ENCODE measurements at regions not wholly inside any gene's neighbourhood (a gene's known extent, or its start where the extent isn't known, plus 50 kb on each side); places are given as distances from the start of the nearest gene placed in this dataset.
"Not testable (repeated sequence)": the region's sequence is repeated elsewhere in the genome, so short reads cannot be mapped to it uniquely, and the experiment has no call there.

DNA sequence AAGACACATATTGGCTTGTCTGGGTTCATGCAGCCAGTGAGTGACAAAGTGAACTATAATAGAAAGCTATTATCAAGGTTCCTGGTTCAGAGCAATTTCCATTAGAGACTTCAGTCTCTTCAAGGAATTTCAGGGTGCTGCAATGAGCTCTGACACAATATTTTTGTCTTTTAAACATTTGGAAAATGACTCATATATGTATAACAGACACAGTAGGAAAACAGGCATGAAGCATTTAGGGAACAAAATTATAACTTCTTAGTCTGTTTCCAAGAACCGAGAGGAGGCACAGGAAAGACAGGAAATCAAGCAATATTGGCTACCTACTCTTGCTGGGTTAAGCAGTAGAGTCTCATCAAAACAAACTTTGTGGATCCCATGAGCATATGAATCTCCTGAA lies 170.4 kb downstream of the PTPRC start:
- no peak for DNase-seq (ENCODE audit: extremely low read depth, low read depth)

GRCh38 chr1:198811449-198811848 lies 172.6 kb downstream of the PTPRC start:
- DNase-seq (ENCODE audit: extremely low read depth, low read depth), result no peak

- no peak for DNase-seq (ENCODE audit: extremely low read depth, low read depth)
Measured at GRCh38 chr1:198823626-198824025, 184.8 kb downstream of the PTPRC start.

- DNase-seq (ENCODE audit: extremely low read depth, low read depth), result no peak
Measured at GRCh38 chr1:198825254-198825653, 186.4 kb downstream of the PTPRC start.

DNA sequence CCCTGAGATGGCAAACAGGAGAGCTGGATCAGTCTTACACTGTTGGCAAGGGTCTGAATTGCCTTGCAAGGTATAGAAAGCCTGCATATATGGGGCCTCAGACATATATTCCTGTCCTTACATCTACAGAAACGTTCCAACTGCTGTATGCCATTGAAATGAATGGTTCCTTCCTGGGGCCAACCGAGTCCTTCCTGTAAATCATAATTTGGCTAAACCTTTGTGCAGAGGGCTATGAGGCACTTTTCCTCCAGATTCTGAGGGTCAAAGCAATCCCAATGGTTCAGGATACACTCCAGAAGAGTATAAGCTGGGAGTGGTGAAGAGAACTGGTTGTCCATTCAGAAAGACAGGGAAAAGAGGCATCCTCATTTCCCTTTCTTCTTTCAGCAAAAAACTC lies 190.5 kb downstream of the PTPRC start:
- no peak for DNase-seq (ENCODE audit: extremely low read depth, low read depth)

DNA sequence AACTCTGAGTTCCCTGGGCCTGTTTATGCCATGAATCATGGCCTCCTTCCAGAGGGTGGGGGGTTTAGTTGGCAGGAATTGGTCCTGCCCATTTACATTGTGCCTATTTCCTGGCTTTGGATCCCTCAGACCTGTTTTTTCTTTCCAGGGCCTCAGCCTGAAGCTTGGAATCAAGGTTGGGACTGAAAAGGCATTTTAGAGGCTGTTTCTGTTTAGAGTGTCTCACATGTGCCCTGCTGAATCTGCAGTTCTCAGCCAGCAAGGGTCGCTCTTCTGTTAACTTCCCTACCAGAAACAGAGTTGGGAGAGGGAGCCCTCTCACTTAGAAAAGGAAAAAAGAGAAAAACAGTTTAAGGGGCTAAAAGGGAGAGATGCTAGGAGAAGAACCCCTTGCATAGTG lies 191.1 kb downstream of the PTPRC start:
- no peak for DNase-seq (ENCODE audit: extremely low read depth, low read depth)

GRCh38 chr1:198830412-198830811 lies 191.6 kb downstream of the PTPRC start:
- DNase-seq (ENCODE audit: extremely low read depth, low read depth), result no peak

DNA sequence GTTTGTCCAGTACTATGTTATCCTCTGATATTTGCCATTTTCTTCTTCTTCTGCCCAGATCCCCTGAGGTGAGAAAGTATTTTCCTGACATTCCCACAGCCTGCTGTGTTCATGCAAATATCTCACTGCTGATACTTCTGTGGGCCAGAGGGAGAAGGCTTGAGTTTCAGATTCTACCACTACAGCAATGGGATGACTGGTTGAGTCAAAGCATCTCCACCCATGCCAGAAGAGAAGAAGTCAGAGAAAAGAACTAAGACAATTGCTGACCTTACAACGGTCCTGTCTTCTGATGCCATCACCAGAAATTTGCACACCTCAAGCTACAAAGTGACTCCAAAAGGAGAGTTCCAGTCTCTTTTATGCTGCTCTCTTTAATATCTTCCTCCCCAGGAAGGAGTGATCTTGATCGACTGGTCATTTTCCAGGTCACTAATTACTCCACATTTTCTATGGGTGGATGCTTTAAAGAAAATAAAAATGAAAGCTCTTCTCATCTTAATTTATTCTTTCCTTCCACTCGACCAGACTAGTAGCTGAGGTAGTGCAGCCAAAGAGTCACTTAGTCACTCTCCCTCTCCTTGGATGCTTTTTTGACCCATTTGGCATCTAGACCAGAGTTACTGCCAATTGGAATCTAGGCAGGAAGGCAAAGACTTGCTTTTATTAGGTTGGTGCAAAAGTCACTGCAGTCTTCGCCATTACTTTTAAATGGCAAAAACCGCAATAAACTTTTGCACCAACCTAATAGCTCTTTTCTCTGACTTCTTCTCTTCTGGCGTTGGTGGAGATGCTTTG lies 195.1 kb downstream of the PTPRC start:
- DNase-seq (ENCODE audit: extremely low read depth, low read depth), result no peak

DNA sequence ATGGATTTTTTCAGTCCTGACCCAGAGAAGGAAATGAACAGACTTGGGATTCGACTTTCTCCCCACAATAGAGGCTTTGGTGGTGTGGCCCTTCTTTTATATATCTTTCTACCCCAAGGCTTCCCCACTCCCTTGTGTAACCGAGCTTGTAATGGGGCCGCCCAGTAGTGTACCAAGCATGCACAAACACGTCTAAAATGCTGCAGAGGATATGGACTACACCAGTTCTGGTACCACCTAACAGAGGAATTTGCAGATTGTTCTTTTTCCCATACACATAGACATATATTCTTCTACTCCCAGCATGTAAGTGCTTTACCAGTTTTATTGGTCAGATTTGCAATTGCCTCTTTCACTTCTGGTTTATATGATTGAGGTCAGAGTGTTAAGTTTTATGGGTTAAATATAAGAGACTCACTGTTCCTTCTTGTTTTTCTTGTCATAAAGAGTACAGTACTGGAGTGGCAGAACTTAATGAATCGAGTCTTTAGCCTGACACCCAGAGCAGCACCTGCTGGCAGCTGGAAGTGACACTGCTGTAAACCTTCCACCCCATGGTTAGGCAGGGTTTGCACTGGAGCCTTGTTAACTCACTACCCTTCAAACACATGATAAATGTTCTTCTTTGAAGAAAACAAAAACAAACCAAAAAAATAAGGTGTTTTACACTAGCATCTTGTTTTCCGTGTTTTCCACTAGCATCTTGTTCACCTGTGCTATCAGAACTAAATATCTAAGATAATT lies 198.6 kb downstream of the PTPRC start:
- no peak for DNase-seq (ENCODE audit: extremely low read depth, low read depth)

- DNase-seq (ENCODE audit: extremely low read depth, low read depth), result no peak
Measured at GRCh38 chr1:198838022-198838342, 199.1 kb downstream of the PTPRC start.

DNA sequence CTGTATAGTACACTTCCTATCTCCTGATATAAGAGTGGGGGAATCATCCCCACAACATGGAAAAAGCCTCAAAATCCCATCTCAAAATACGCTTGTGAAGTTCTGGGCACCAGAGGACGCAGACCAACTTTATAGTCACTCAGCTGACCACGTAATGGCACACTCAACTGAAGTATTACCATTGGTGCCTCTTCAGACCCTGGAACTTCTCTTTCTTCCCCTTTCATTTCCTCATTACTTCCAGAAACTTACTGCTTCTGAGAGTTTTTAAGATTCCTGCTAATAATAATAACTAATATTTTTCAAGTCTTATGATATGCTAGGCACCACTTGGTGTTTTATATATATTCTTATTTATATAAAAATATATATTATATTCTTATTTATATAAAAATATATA lies 202.6 kb downstream of the PTPRC start:
- no peak for DNase-seq (ENCODE audit: extremely low read depth, low read depth)

GRCh38 chr1:198842686-198843085 lies 203.8 kb downstream of the PTPRC start:
- no peak for DNase-seq (ENCODE audit: extremely low read depth, low read depth)

DNA sequence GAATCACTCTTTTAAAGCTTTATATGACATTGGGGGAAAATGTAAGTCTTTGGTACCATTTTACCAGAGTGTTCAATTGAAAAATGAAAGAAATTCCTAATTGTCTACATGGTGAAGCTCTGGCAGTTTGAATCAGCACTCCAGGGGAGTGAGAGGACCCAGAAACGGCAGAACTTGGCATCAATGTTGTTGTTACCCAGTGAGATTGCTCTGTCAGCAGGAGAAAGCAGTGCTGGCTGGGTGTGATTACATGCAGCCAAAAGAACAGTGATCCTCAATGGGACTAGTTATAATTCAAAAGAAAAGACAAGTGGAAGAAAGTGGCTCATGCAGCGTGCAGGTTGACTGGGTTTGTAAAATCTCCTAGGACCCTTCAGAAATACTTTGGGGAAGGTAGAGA lies 206.4 kb downstream of the PTPRC start:
- no peak for DNase-seq (ENCODE audit: extremely low read depth, low read depth)

GRCh38 chr1:198845851-198846250 lies 207.0 kb downstream of the PTPRC start:
- DNase-seq (ENCODE audit: extremely low read depth, low read depth), result no peak

DNA sequence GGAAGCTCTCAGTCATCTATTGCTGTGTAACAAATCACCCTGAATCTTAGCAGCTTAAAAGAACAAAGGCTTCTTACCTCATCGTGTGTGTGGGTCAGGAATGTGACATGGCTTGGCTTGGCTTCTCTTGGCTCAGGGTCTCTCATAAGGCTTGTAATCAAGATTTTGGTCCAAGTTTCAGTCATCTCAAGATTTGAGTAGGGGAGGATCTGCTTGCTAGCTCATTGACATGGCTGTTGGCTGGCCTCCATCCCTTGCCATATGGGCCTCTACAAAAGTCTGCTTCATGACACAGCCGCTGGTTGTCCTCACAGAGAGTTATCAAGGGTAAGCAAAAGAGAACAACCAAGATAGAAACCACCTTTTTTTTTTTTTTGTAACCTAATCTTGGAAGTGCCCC lies 207.7 kb downstream of the PTPRC start:
- DNase-seq (ENCODE audit: extremely low read depth, low read depth), result no peak

GRCh38 chr1:198848206-198848605 lies 209.4 kb downstream of the PTPRC start:
- DNase-seq (ENCODE audit: extremely low read depth, low read depth), result no peak

- no peak for DNase-seq (ENCODE audit: extremely low read depth, low read depth)
Measured at GRCh38 chr1:198848649-198849048, 209.8 kb downstream of the PTPRC start.

- no peak for DNase-seq (ENCODE audit: extremely low read depth, low read depth)
Measured at GRCh38 chr1:198849093-198849492, 210.3 kb downstream of the PTPRC start.

DNA sequence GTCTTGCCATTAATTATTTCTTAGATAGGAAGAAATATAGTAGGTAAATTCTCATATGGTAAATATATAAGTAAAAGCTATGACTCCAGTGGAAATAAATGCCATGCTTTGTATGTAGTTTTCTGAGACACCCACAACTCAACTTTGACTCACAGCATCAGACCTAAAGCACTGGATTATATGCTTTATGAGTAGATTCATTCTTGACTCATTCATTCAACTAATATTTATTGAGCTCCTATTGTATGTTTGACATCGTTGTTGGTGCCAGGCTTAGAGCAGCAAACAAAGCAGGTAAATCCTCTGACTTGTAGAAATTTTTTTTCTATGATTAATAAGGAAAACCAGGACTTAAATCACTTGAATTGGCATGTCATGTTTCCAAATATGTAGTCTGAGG lies 211.4 kb downstream of the PTPRC start:
- DNase-seq (ENCODE audit: extremely low read depth, low read depth), result no peak

GRCh38 chr1:198850966-198851365 lies 212.1 kb downstream of the PTPRC start:
- DNase-seq (ENCODE audit: extremely low read depth, low read depth), result not testable (repeated sequence)

GRCh38 chr1:198856601-198857000 lies 217.8 kb downstream of the PTPRC start:
- no peak for DNase-seq (ENCODE audit: extremely low read depth, low read depth)

GRCh38 chr1:198858033-198858432 lies 219.2 kb downstream of the PTPRC start:
- no peak for DNase-seq (ENCODE audit: extremely low read depth, low read depth)
